HG03025 (cell line): ENCODE measurements at regions not wholly inside any gene's neighbourhood (a gene's known extent, or its start where the extent isn't known, plus 50 kb on each side); places are given as distances from the start of the nearest gene placed in this dataset.

Experiments
- ATAC-seq: cut with Tn5 transposase; IDR thresholded peaks from one replicate; pipeline ENCODE4 v1.9.1; 2021; ENCODE audit warnings: mild to moderate bottlenecking, moderate library complexity; ENCODE audit not compliant: unreplicated experiment, low FRiP score

DNA sequence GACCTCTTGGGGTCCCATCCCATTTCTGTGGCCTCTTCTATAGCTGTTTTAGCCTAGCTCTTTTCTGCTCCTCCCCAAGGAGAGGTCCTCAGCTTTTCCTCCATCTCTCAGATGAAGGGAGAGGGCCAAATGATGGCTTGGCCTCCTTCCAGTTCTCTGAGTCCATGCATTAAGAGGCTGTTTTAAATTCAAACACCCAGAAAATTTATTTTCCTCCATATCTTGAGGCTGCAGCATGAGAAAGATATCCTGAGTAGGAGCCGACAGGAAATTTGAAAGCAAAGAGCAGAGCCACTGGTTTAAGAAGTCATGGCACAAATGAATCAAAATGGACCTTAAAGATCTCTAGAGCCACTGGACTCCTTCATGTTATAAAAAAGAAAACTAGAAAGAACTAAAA, 558.8 kb downstream of the MID1IP1 start:
- no peak for ATAC-seq

DNA sequence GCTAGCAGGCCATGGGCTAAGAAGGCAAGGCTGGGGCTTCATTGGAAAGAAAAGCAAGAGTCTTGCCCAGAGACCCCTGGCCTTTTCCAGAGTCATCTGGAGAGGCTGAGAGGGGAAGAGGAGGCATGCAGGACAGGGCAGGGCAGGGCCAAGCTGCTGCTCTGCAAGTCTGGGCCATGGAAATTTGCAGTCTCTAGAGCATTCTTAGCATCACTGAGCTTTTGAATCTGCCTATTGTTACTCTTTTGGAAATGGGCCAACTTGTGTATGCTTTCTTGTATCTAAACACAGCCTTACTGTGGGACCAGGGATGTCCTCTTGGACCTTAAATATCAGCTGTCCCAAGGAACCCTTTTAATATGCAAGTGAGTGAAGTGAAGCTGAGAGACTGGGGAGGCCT, 560.5 kb downstream of the MID1IP1 start:
- no peak for ATAC-seq

DNA sequence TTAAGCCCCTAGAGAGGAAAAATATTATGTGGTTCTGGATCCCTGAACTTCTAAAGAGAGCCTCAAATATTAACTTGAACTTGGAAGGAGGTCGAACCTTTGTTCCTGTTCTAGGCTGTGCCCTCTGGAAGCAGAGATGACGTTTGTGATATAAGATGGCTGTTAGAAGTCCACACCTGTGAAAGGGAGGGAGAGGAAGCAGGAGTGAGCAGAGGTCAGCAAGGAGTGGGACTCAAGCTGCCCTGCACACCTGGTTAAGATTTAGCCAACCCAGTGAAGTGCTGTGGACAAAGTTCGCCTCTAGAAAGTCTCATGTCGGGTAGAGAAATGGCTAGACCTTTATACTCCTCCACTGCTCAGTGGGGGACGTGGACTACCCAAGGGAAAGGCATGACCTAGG, 566.2 kb downstream of the MID1IP1 start:
- no peak for ATAC-seq

DNA sequence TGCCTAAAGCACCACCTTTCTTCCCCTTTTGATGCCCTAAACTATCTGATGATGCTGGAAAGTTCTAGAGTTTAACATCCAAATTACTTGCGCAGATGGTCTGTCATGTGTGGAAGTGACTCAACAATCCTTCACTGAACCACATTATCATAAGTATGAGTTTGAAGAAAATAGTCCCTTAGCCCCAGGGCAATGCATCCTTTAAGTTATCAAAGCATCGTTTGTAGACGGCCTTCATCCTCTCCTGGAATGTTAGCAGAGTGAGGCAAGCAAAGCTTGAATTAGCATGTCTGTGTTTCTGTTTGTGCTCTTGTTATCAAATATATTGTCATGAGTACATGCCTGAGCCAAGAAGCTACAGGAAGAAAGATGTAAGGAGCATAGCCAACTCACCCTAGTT, 570.9 kb downstream of the MID1IP1 start:
- ATAC-seq: no peak

DNA sequence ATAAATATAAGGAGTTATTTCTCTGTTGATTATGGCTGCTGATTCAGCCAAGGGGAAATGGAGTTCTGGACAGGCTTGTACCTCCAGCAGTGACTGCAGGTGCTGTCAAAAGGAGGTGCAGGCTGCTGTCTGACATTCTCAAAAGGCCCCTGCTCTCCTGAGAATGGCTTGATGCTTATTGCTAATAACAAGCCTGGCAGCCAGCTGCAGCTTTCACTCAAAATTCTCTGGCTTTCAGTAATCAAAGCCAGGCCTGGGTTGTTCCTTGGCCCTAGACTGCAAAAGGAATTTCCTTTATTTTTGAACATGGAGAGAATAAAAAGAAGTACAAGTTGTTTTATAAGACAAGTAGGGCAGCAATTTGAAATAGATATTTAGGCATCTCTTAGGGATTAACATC, 575.9 kb downstream of the MID1IP1 start:
- ATAC-seq: no peak

DNA sequence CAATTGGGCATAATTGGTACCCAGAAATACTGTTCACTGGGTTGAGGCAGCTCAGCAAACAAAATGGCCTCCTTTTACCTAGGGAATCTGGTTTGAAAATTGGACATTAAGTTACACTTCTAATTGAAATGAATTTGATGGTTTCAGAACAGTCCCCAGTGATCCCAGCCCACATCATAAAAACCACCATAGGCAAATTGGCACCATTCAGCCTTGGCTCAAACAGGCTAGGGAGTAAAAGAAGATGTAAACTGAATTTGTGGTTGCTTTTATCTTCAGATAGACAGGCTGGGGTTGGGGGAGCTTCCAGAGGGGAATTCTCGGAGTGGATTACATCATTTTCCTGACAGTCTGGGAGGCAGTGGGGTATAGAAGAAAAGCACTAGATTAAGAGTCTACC, 576.5 kb downstream of the MID1IP1 start:
- ATAC-seq: no peak

DNA sequence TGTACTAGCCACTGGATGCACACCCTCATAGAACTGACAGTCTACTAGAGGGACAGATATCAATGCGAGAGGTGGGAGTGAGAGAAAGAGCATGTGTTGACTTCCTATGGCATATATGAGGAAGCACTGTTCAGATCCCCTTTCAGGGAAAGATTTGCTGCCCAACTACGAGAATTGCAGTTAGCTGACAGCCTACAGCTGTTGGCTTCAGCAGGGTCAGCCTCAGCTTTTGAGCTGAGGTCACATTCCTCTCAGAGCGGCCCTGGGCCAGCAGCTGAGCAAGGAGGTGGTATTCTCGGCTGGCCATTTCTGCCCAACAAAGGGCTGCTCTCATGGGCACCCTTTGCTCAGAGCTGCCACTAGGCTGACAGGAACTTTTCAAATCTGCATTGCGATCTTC, 580.2 kb downstream of the MID1IP1 start:
- ATAC-seq: no peak

DNA sequence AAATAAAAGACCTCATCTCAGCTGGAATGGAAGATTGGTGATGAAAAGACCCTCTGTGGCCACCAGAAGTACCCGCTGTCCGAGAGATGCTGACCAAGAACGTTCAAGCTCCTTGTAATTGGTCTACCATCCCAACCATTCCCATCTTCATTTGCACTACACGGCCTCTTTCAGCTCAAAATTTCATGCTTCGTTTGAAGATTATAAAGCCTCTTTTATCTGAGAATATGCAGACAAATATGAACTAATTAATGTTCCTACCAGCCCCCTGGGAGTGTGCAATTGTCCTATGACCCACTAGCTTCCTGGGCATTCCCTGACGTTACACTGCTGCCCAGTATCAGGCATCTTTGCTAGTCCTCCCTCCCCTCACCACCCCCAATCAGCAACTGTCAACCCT, 583.7 kb downstream of the MID1IP1 start:
- no peak for ATAC-seq

DNA sequence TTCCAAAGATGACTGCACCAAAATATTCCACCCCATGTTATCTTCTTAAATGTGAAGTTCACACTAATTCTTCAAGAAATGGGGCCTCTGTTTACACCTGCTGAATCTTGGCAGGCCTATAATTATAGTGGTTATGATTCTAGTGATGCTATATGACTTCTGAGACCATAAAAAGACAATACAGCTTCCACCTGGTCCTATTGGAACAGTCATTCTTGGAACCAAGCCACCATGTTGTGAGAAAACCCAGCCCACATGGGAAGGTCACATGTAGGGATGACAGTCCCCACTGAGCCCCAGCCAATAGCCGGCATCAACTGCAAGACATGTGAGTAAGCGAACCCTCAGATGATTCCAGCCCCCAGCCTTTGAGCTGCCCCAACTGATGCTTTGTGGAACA, 587.5 kb downstream of the MID1IP1 start:
- no peak for ATAC-seq

DNA sequence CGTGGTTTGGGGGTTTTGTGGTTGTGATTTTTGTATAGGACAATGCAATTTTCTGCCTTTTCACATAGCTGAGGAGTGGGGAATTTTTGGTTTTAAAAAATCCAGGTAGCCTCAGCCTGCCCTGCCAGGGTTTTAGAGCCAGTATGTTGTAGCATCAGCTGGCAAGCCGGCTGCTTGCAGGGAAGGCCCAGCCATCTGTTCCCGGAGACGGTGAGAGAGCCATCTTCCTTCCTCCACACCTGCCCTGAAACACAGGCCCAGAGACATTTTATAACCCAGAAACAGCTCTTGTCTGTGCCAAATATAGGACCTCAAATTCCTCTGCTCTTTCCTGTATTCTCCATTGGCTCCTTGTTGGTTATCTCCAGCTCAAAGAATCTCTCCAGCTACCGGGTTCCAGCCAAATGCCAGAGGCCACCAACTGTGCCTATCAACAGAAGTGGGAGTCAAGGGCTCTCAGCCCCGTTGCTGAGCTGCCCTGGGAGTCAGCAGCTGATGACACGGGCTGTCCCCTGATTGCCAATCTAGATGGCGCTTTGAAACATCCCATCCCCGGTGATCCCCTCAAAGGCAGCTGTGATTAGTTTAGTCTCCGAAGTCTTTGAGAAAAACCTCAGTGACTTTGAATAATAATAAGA, 595.2 kb downstream of the MID1IP1 start:
- ATAC-seq: no peak

DNA sequence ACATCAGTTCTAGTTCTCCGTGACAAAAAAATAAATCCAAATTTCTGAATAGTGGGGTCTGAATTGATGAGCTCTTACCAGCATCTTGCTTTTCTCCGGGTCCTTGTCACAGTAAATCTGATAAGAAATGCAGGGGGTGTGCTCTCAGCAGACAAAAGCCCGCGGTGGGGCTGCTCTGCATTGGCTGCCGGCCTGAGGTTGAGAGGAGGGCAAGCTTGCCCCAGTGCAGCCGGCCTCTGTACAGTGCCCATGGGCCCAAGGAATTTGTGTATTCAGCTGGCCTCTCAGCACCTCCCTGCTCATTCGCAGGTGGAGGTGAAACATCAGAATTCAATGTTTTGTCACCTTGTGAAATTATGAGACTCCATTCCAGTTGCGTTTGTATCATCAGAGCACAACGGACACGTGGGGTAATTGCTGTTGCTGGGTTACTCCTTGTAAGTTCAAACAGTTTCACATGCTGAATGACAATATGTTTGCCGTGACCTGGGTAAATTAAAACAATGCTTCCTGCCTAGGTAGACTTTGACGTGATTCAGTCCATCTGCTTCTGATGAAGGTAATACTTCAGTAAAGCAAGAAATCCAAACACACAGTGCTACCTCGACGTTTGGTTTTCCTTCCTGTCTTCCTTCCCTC, 596.4 kb downstream of the MID1IP1 start:
- ATAC-seq: no peak

DNA sequence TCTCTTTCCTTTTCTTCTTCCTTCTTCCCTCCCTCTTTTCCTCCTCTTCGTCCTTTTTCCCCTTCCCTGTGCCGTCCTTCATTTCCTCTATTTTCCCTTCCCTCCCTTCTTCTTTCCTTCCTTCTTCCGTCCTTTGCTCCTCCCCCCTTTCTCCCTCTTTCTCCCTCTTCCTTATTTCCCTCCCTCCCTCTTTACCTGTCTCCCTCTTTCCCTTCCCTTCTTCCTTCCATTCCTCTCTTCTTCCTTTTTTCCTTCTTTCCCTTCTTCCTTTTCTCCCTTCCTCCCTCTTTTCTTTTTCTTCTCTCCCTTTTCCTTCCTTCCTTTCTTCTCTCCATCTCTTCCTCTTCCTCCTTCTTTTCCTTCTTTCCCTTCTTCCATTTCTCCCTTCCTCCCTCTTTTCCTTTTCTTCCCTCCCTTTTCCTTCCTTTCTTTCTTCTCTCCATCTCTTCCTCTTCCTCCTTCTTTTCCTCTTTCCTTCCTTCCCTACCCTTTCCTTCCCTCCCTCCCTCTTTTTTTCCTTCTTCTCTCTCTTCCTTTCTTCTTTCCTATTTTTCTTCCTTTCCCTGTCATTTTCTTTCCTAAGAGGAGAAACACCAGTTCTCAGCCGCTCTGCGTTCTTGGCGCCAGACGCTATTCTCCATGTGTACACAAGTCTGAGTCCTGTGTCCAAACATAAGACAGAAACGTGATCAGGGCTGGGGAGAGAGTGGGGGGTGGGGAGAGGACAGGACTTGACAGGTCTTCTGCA, 597.1 kb downstream of the MID1IP1 start:
- ATAC-seq: no peak

DNA sequence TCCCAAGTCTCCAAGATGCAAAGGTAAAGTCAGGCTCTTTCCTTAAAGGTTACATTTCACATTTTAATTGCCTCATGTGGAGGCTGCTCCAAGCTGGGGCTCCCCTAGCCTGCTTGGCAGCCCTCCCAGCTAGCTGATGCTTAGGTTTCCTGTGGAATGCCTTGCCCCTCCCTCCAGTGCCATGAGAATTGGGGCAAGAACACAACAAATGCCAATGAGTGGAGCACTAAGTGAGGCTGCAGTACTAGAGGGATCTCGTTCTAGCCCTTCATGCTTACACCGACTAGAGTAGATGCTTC, 597.7 kb downstream of the MID1IP1 start:
- ATAC-seq: no peak

DNA sequence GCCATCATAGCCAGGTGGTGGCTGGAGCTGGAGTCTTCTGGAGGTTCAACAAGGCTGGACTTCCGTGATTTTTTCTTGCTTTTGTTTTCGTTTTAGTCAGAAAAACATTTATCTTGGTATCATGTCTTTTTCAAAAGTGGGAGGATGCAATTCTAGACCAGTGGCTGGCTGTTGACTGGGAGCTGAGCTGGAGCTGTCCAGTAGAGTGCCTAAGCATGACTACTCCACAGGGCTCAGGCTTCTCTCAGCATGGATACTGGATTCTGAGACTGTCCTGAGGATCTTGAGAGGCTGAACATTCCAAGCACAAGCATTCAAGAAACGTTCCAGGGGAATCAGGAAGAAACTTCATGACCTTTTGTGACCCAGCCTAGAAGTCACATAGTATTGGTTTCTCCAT, 598.1 kb downstream of the MID1IP1 start:
- no peak for ATAC-seq

DNA sequence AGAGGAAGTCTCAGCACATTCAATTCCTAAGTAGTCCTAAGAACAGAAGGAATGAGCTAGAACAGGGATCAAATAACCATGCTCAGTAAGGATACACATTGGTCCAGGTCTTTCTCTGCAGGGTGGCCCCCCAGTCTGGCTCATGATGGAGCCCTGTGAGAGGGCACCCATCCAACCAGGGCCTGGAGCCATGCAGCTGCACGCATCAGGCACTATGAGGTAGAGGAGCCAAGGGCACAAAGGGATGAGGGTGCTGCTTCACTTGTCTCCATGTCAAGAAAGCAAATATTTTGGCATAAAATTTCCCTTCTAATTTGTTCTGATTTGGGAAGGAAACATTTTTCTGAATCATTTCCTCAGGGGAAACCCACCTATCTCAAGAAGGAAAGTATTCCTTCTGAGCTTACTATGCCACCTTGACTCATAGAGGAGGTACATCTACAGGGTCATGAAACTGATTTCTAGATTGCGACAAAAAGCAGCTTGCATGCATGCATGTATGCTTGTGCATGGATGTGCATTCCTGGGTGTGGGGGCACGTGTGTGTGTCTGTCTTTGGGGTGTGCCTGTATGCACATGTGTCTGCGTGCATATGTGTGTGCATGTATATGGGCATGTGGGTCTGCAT, 600.3 kb downstream of the MID1IP1 start:
- no peak for ATAC-seq

DNA sequence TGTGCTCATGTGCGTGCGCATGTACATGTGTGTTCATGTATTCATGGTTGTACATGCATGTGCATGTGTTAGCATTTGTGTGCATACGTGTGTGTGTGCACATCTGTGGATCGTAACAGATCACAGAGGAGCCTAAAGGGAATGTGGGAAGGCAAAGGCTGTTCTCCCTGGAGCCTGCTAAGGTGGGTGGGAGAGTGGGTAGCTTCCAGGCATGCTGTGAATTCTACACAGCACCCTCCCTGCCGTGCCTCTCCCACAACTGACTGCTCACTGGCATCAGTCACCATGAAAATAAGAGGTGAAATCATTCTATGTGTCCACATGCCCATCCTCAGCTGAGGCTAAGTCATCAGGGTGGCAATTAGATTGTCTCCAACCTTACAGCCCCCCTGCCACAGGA, 600.9 kb downstream of the MID1IP1 start:
- no peak for ATAC-seq

DNA sequence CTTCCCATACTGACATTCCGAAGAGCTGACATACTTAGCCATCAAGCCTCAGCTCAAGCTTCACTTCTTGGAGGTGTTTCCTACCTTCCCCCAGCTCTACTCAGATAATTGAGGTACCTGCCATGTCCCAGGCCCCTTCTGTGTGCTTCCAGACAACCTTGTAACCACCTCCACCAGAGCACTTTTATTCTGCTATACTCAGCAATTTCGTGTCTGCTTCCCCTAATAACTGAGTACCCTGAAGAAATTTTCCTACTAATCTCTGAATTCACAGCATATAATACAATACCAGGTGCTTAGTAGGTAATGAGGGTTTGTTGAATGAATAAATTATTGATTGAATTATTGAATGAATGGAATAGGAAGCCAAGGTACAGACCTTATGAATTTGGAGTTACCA, 605.5 kb downstream of the MID1IP1 start:
- no peak for ATAC-seq

DNA sequence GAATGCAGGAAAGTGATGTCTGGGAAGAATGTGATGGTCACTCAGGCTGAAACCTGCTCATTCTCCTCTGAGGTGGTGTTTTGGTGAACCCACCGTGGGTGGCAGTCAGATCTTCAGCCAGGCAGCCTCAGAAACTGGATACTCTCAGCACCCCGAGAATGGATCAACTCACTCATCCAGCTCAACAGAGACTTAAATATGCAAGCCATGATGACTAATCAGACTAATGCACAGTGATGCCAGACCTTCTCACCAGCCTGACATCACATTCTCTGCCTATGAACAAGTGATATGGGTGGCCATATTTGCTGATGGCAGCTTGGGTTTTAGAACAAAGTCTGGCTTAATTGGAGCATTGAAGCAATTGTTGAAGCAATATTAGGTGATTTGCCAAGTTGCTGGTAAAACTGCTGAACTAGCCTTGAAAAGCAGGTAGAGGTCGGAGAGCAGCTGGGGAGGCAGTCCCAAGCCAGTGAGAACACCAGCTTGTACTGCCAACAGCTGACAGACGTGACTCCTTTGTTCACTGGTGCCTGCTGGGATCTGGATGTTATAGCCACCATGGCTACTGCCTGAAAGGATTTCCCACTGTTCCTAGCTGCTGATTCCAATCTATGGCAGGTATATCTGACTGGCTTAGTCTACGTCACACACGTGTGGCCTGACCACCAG, 608.1 kb downstream of the MID1IP1 start:
- ATAC-seq: no peak

DNA sequence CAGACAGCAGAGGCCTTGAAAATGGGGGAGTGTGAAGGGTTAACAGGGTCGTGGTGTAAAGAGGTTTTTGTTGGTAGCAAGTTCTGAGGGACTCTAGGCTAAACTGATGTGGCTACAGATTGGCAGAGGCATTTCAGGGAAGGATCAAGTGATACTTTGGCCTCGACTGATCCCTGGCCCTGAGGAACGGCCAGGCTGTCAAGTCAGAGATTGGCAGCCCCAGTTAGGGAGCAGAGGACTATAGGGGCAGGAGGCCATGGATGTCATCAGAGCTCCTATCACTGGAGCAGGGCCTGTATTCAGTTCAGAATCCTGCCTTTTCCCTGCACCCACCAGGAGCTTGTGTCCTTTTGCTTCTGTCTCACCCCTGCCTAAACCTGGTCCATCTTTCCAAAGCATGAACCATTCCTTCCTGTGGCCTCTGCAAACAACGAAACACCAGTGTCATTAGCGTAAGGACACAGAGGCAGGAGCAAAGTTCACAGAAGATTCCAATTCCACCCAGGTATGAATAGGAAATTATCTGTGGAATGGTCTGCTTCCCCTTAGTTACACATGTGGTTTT, 613.1 kb downstream of the MID1IP1 start:
- no peak for ATAC-seq

DNA sequence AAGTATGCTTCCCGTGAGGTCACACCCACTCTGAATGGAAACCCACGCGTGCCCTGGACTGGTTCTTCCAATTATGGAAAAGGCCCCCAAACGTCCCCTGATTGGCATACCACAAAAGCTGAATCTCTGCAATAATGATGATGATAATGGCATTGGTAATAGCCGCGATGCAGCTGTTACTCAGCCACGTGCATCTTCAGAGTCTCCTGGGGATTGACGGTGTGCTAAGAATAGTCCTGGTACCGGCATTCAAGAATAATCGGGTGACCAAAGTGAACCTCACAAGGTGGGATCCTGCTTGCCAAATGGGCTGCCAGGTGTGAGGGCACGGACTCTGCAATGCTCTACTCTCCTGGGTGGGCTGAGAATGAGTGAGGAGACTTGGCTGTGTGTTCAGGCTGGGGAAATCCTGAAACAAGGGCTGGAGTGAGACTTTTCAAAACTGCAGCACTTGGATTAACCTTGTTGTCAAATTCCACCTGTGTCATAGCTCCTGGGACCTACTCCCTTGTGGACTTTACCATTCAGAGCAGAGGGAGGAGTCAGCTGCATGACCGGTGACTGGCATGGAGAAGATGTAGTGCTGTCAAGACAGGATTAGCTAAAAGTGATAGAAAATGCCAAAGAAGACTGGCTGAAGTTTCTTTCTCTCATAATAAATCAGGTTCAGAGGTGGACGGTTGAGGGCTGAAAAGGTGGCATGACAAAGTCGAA, 615.4 kb downstream of the MID1IP1 start:
- no peak for ATAC-seq
